Calu3 (cell line): ENCODE measurements at regions not wholly inside any gene's neighbourhood (a gene's known extent, or its start where the extent isn't known, plus 50 kb on each side); places are given as distances from the start of the nearest gene placed in this dataset.

Source experiments
- BruUV-seq: library from RNA; stranded (reverse); fragments of 400-500 nt; replicated peaks from 2 replicates; lab custom pipeline; 2021; lab: Mats Ljungman, UMichigan
- CTCF ChIA-PET: fragments of 300-600 bp; sonication (Branson Sonifier 250); formaldehyde crosslinking; loops from one replicate; lab custom pipeline; 2022; ENCODE audit warnings: antibody characterized with exemption; lab: Charles Lee
- DNase-seq: peaks from one replicate; pipeline ENCODE4 v3.0.0; 2022
- H3K27ac Mint-ChIP-seq: one replicate; pipeline ENCODE4 v1.8.0; 2022; ENCODE audit warnings: mixed read lengths; ENCODE audit not compliant: unreplicated experiment
- H3K27me3 Mint-ChIP-seq: one replicate; pipeline ENCODE4 v1.8.0; 2022; ENCODE audit warnings: mixed read lengths; ENCODE audit not compliant: unreplicated experiment
- H3K36me3 Mint-ChIP-seq: one replicate; pipeline ENCODE4 v1.8.0; 2022; ENCODE audit warnings: mild to moderate bottlenecking, moderate library complexity, mixed read lengths; ENCODE audit not compliant: insufficient read depth, unreplicated experiment
- H3K4me1 Mint-ChIP-seq: one replicate; pipeline ENCODE4 v1.8.0; 2022; ENCODE audit warnings: mild to moderate bottlenecking, low read depth, mixed read lengths; ENCODE audit not compliant: unreplicated experiment
- H3K4me3 Mint-ChIP-seq: one replicate; pipeline ENCODE4 v1.8.0; 2022; ENCODE audit warnings: mild to moderate bottlenecking, low read depth, moderate library complexity, mixed read lengths; ENCODE audit not compliant: unreplicated experiment
- H3K9me3 Mint-ChIP-seq: one replicate; pipeline ENCODE4 v1.8.0; 2022; ENCODE audit warnings: low read depth, mixed read lengths; ENCODE audit not compliant: unreplicated experiment
- intact Hi-C: fragments of 100-400 bp; cut with micrococcal nuclease; formaldehyde crosslinking; loops from one replicate; pipeline ENCODE4 v1.10.0; 2022; ENCODE audit not compliant: unreplicated experiment
- TF ChIP-seq, protein P1 (sequence below): fragments of 200-600 bp; IDR thresholded peaks from one replicate; pipeline ENCODE4 v1.8.0; 2022; ENCODE audit warnings: antibody characterized with exemption; ENCODE audit not compliant: unreplicated experiment

- no peaks in the 10 kb centered on the region for H3K9me3 Mint-ChIP-seq
- H3K4me3 Mint-ChIP-seq: no peak overlapping the region
- no peaks in the 10 kb centered on the region for H3K27me3 Mint-ChIP-seq
- TF ChIP-seq, protein P1, sequence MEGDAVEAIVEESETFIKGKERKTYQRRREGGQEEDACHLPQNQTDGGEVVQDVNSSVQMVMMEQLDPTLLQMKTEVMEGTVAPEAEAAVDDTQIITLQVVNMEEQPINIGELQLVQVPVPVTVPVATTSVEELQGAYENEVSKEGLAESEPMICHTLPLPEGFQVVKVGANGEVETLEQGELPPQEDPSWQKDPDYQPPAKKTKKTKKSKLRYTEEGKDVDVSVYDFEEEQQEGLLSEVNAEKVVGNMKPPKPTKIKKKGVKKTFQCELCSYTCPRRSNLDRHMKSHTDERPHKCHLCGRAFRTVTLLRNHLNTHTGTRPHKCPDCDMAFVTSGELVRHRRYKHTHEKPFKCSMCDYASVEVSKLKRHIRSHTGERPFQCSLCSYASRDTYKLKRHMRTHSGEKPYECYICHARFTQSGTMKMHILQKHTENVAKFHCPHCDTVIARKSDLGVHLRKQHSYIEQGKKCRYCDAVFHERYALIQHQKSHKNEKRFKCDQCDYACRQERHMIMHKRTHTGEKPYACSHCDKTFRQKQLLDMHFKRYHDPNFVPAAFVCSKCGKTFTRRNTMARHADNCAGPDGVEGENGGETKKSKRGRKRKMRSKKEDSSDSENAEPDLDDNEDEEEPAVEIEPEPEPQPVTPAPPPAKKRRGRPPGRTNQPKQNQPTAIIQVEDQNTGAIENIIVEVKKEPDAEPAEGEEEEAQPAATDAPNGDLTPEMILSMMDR: no peak
- intact Hi-C loops: loop anchor here (10.0 kb wide), 1 partner anchor 244 kb away; no protein-coding TSS in a partner anchor
- peaks cover 39% of the 10 kb centered on the region for H3K4me1 Mint-ChIP-seq
- CTCF ChIA-PET: no interaction called here
- DNase-seq: no peak
- no TSS peak for BruUV-seq
- peaks cover 6% of the 10 kb centered on the region for H3K36me3 Mint-ChIP-seq
- no peak overlapping the region for H3K27ac Mint-ChIP-seq
Observed at GRCh38 chr5:127998950-127999615, 84.5 kb upstream of the SLC12A2 start.

DNA sequence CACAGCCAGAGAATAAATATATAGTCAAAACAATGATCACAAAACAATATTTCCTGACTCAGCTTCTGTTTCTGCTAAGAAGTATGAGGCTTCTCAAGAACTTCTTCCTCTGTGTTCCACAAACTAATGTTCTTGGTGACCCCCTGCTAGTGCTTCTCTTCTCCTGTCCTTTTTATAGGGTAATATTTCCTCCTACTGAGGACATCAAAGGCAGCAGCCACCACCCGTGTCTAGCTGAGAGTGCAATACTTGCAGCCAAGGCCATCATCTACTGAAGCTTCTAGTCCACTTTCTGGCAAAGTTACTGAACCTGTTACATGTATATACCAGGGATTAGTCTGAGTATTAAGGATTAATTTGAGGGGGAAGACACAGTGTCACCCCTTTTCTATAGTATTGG, 83.7 kb upstream of the SLC12A2 start:
- DNase-seq: no peak
- Mint-ChIP-seq H3K4me3 (no peak overlapping the region), H3K27me3 (no peaks in the 10 kb centered on the region), H3K4me1 (peaks cover 31% of the 10 kb centered on the region), H3K9me3 (no peaks in the 10 kb centered on the region), H3K27ac (no peak overlapping the region), H3K36me3 (peaks cover 6% of the 10 kb centered on the region)
- intact Hi-C loops: loop anchor here (10.0 kb wide), 1 partner anchor 245 kb away; no protein-coding TSS in a partner anchor
- TF ChIP-seq, protein P1: no peak
- CTCF ChIA-PET: no interaction called here
- BruUV-seq: no TSS peak

DNA sequence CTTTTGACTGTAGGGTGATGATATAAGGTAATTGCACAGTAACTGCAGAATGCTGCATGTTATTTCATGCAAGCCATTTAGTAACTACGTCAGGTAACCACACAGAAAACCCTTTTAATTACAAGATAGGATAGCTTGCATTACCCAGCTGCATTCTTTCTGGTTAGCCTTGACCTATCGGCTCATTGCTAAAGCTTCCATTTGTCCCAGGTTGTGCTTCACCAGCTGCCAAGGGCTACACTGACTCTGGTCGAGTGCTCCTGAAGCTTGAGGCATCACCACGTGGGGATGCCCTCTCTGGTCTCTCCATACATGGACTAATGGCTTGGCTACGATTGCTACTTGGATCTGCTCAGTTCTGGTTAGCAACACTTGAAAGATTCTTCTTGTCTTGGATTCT, 81.1 kb upstream of the SLC12A2 start:
- intact Hi-C loops: no loop called here
- Mint-ChIP-seq H3K36me3 (no peaks in the 10 kb centered on the region), H3K27ac (no peak overlapping the region), H3K27me3 (no peaks in the 10 kb centered on the region), H3K4me3 (no peak overlapping the region), H3K9me3 (no peaks in the 10 kb centered on the region), H3K4me1 (peaks cover 17% of the 10 kb centered on the region)
- TF ChIP-seq, protein P1: no peak
- BruUV-seq: no TSS peak
- CTCF ChIA-PET: no interaction called here
- DNase-seq: no peak

DNA sequence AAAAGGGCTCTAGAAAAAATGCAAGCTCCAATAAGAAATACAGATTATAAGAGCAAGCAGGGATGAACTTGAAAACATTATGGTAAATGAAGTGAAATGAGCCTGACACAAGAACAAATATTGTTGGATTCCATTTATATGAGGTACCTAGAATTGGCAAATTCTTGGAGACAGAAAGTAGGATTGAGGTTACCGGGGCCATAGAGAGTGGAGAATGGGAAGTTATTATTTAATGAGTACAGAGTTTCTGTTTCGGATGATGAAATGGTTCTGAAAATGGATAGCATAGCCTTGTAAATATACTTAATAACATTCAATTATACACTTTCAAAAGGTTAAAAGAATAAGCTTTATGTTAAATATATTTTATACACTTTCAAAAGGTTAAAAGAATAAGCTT, 75.6 kb upstream of the SLC12A2 start:
- peaks cover 45% of the 10 kb centered on the region for H3K4me1 Mint-ChIP-seq
- no TSS peak for BruUV-seq
- no peak overlapping the region for H3K4me3 Mint-ChIP-seq
- no peaks in the 10 kb centered on the region for H3K36me3 Mint-ChIP-seq
- CTCF ChIA-PET: interaction anchor here (0.6 to 1.0 kb wide), 2 partner anchors 11 kb away, joined by 3 to 4 read pairs; no protein-coding TSS in a partner anchor
- intact Hi-C loops: no loop called here
- H3K9me3 Mint-ChIP-seq: no peaks in the 10 kb centered on the region
- no peak for DNase-seq
- peak overlapping the region; percentile 55 for H3K27ac Mint-ChIP-seq
- TF ChIP-seq, protein P1: no peak
- no peaks in the 10 kb centered on the region for H3K27me3 Mint-ChIP-seq
